ENCODE measurements at regions not wholly inside any gene's neighbourhood (a gene's known extent, or its start where the extent isn't known, plus 50 kb on each side); places are given as distances from the start of the nearest gene placed in this dataset.
"Not testable (repeated sequence)": the region's sequence is repeated elsewhere in the genome, so short reads cannot be mapped to it uniquely, and the experiment has no call there.

DNA sequence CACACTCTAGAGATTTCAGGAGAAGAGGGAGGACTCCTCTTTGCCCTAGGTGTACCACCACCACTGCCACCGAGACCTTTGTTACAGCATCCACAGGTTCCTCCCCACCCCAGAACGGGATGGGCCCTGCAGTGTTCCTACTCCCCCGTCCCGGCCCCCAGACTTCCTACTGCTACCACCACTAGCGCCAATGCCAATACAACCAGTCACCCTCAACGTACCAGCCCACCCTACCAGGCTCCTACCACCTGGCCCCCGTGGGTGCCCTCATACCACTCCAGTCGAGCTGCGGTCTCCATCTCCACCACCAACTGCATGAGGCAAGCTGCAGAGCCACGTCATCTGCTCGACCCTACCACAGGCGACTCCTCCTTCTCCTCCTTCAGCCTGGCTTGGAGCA lies 437.1 kb upstream of the ZNF337 start:
- TF ChIP-seq, protein P1, sequence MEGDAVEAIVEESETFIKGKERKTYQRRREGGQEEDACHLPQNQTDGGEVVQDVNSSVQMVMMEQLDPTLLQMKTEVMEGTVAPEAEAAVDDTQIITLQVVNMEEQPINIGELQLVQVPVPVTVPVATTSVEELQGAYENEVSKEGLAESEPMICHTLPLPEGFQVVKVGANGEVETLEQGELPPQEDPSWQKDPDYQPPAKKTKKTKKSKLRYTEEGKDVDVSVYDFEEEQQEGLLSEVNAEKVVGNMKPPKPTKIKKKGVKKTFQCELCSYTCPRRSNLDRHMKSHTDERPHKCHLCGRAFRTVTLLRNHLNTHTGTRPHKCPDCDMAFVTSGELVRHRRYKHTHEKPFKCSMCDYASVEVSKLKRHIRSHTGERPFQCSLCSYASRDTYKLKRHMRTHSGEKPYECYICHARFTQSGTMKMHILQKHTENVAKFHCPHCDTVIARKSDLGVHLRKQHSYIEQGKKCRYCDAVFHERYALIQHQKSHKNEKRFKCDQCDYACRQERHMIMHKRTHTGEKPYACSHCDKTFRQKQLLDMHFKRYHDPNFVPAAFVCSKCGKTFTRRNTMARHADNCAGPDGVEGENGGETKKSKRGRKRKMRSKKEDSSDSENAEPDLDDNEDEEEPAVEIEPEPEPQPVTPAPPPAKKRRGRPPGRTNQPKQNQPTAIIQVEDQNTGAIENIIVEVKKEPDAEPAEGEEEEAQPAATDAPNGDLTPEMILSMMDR (IDR thresholded peaks at IDR 0.05), result not testable (repeated sequence)
- not testable (repeated sequence) for TF ChIP-seq POLR2A (IDR thresholded peaks at IDR 0.05)

Measured in Peyer's patch (tissue), 4 donors.